ENCODE measurements at regions not wholly inside any gene's neighbourhood (a gene's known extent, or its start where the extent isn't known, plus 50 kb on each side); places are given as distances from the start of the nearest gene placed in this dataset.

DNA sequence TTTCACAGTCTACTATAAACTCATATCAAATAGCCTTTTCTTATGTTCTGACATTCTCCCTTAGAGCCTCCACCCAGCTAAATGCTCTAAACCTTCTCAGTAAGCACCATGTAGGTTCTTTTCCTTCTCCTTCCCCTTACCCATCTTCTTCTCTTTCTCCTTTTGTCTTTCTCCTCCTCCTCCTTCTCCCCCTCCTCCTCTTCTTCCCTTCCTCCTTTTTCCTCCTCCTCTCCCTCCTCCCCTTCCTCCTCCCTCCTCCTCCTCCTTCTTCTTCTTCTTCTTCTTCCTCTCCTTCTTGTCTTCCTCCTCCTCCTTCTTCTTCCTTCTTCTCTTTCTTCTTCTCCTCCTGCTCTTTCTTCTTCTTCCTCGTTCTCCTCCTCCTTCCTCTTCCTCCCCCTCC is 85.2 kb upstream of the KCNAB1 start:
- TF ChIP-seq CTCF (IDR thresholded peaks at IDR 0.05; ENCODE audit: low read length) (no peak), EZH2 (optimal IDR thresholded peaks at IDR 0.05; ENCODE audit: low read depth, low read length) (no peak), EZH2phosphoT487 (IDR thresholded peaks at IDR 0.05; ENCODE audit: low read length) (no peak)
